ENCODE measurements at regions not wholly inside any gene's neighbourhood (a gene's known extent, or its start where the extent isn't known, plus 50 kb on each side); places are given as distances from the start of the nearest gene placed in this dataset.

- Histone ChIP-seq H3K4me1 (ENCODE audit: insufficient read depth, low read length, poor library complexity, severe bottlenecking) (no peaks in the 10 kb centered on the region), H3K27me3 (replicated peaks; ENCODE audit: insufficient read depth, low read depth, low read length, poor library complexity) (peaks cover 8% of the 10 kb centered on the region), H3K36me3 (ENCODE audit: insufficient read depth, low read length, poor library complexity, severe bottlenecking) (no peaks in the 10 kb centered on the region), H3K4me3 (ENCODE audit: low read depth, low read length, poor library complexity, severe bottlenecking) (no peak overlapping the region), H3K27ac (ENCODE audit: low read depth, low read length, poor library complexity, severe bottlenecking) (no peak overlapping the region), H3K9me3 (ENCODE audit: low read depth, low read length, poor library complexity, severe bottlenecking) (no peaks in the 10 kb centered on the region)
- CTCF ChIA-PET: interaction anchor here (0.6 to 1.1 kb wide), 7 partner anchors 36 to 272 kb away, joined by 3 to 17 read pairs (median 4); no protein-coding TSS in a partner anchor
- POLR2A ChIA-PET (ENCODE audit: low non-redundant PET): no interaction called here
- TF ChIP-seq CTCF (conservative IDR thresholded peaks at IDR 0.05; ENCODE audit: low read depth, low read length) (peak; percentile 79), EZH2 (IDR thresholded peaks at IDR 0.05; ENCODE audit: borderline replicate concordance, low read depth, low read length, poor library complexity, severe bottlenecking) (no peak)
- DNase-seq (ENCODE audit: low spot score): peak; percentile 64
- intact Hi-C loops (cut with micrococcal nuclease; ENCODE audit: unreplicated experiment): loop anchor here (1.0 to 5.0 kb wide), 2 partner anchors 84 to 273 kb away; no protein-coding TSS in a partner anchor
- no TSS peak for BruUV-seq (replicated peaks)
Observed at GRCh38 chrX:51420610-51421009, 75.8 kb downstream of the NUDT11 start.

- ChIA-PET POLR2A (ENCODE audit: low non-redundant PET) (no interaction called here), CTCF (no interaction called here)
- no peak overlapping the region for H3K27ac ChIP-seq (ENCODE audit: low read depth, low read length, poor library complexity, severe bottlenecking)
- DNase-seq (ENCODE audit: low spot score): no peak
- BruUV-seq (replicated peaks): no TSS peak
- TF ChIP-seq CTCF (conservative IDR thresholded peaks at IDR 0.05; ENCODE audit: low read depth, low read length): no peak
- TF ChIP-seq EZH2 (IDR thresholded peaks at IDR 0.05; ENCODE audit: borderline replicate concordance, low read depth, low read length, poor library complexity, severe bottlenecking): no peak
- H3K4me1 ChIP-seq (ENCODE audit: insufficient read depth, low read length, poor library complexity, severe bottlenecking): no peaks in the 10 kb centered on the region
- no peak overlapping the region for H3K4me3 ChIP-seq (ENCODE audit: low read depth, low read length, poor library complexity, severe bottlenecking)
- no peaks in the 10 kb centered on the region for H3K36me3 ChIP-seq (ENCODE audit: insufficient read depth, low read length, poor library complexity, severe bottlenecking)
- intact Hi-C loops (cut with micrococcal nuclease; ENCODE audit: unreplicated experiment): no loop called here
- no peaks in the 10 kb centered on the region for H3K27me3 ChIP-seq (replicated peaks; ENCODE audit: insufficient read depth, low read depth, low read length, poor library complexity)
- no peaks in the 10 kb centered on the region for H3K9me3 ChIP-seq (ENCODE audit: low read depth, low read length, poor library complexity, severe bottlenecking)
Observed at GRCh38 chrX:51408462-51408861, 75.8 kb downstream of the NUDT10 start.

GRCh38 chrX:51407520-51408409, 75.1 kb downstream of the NUDT10 start:
- no peak for TF ChIP-seq CTCF (conservative IDR thresholded peaks at IDR 0.05; ENCODE audit: low read depth, low read length)
- no peak for TF ChIP-seq EZH2 (IDR thresholded peaks at IDR 0.05; ENCODE audit: borderline replicate concordance, low read depth, low read length, poor library complexity, severe bottlenecking)
- Histone ChIP-seq H3K27ac (ENCODE audit: low read depth, low read length, poor library complexity, severe bottlenecking) (no peak overlapping the region), H3K36me3 (ENCODE audit: insufficient read depth, low read length, poor library complexity, severe bottlenecking) (no peaks in the 10 kb centered on the region), H3K9me3 (ENCODE audit: low read depth, low read length, poor library complexity, severe bottlenecking) (no peaks in the 10 kb centered on the region), H3K4me1 (ENCODE audit: insufficient read depth, low read length, poor library complexity, severe bottlenecking) (no peaks in the 10 kb centered on the region), H3K27me3 (replicated peaks; ENCODE audit: insufficient read depth, low read depth, low read length, poor library complexity) (no peaks in the 10 kb centered on the region), H3K4me3 (ENCODE audit: low read depth, low read length, poor library complexity, severe bottlenecking) (no peak overlapping the region)
- intact Hi-C loops (cut with micrococcal nuclease; ENCODE audit: unreplicated experiment): no loop called here
- ChIA-PET CTCF (no interaction called here), POLR2A (ENCODE audit: low non-redundant PET) (no interaction called here)
- DNase-seq (ENCODE audit: low spot score): no peak
- no TSS peak for BruUV-seq (replicated peaks)
